IPS-NIHi11 (cell line): ENCODE measurements at regions not wholly inside any gene's neighbourhood (a gene's known extent, or its start where the extent isn't known, plus 50 kb on each side); places are given as distances from the start of the nearest gene placed in this dataset.
A peak's percentile ranks its signal among the peaks of the same experiment; 100 is the strongest.

ENCODE experiments used
- DNase-seq: peaks from one replicate; pipeline ENCODE4 v3.0.0; 2012; ENCODE audit warnings: mixed read lengths, low spot score

DNA sequence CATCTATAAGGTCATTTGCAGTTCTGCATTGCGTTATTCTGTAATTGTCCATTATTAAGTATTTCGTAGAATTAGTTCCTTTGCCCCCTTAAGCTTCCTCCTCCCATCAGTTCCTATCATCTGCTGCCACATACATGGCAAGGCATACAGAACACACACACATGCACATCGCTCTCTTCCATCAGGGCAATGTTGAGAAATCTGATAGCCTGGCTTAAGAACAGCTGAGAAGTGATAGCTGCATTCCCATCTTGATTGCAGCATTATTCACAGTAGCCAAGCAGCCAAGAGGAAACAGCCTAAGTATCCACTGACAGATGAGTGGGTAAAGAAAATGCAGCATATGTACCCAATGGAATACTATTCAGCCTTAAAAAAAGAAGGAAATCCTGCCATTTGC is 186.8 kb upstream of the CADM1 start:
- DNase-seq = no peak

DNA sequence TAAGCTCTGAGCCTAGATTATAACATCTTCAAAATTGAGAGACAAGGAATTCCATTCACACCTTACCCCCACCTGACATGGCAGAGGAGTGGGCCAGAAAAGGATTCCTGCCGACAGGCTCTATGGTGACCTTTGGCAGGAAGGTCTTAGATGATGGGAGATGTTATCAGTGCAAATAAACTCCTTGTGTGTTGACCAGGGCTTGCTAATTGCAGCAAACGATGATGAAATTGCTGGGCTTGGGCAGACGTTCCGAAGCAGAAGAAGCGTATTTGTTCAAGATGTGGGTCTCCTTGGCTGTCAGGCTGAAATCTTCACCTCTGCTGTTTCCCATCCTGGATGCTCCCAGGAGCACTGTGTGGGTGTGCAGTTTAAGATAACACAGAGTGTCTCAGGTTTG is 183.7 kb upstream of the CADM1 start:
- no peak for DNase-seq

DNA sequence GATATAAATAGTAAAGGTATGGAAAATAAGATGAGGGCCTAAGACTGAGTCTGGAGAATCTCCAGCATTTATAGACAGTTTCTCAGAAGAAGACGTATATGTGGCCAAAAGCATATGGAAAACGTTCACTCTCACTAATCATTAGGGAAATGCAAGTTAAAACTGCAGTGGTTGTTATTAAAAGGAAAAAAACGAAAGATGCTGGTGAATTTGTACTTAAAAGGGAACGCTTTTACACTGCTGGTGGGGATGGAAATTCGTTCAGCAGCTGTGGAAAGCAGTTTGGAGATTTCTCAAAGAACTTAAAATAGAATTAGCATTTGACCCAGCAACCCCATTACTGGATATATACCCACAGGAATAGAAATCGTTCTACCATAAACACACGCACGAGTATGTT is 180.5 kb upstream of the CADM1 start:
- no peak for DNase-seq

DNA sequence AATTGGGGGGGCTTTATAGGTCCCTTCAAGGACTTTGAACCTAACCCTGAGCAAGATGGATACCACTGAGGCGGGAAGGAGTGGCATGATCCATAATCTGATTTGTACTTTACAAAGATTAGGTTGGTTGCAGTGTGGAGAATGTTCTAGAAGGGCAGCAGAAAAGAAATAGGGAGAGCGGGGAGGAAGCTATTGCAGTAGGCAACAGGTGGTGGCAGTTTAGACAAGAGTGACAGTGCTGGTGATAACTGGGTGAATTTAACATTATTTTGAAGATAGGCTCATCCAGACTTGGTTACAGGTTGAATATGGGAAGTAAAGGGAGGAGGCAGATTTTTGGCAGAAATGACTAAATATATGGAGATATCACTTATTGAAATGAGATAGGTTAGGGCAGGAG is 179.9 kb upstream of the CADM1 start:
- no peak for DNase-seq

DNA sequence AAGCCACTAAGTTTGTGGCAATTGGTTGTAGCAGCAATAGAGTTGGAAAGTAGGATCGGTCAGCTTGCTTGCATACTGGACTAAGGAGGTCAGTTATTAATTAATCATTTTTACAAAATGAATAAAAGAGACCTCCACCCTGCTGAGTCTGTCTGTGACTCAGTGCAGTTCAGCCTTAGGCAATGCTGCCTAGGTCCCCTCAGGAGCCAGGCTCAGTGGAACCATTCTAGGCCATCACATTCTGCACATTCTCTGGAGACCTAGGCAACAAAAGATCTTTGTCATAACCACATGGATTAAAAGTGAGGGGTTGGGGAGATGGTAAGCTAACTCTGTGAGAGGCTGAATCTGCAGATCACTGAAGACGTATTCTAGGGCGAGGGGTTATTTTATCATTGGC is 178.7 kb upstream of the CADM1 start:
- DNase-seq = no peak

DNA sequence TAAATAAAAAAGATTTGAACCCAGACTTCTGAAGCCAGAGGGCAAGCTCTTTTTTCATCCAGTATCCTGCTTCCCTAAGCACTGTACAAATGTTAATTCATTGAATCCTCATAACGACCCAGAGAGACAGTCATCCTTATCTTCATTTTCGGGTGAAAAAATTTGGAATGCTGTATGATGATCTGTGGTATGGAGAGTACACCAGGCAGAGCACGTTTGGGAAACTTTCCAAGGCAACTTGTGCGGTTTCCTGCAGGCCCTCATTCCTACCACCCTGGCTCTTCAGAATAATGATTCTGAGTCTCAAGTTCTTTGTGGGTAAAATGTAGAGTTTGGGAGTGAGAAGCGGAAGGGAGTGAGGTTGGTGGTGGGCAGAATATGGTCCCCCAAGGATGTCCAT is 177.9 kb upstream of the CADM1 start:
- no peak for DNase-seq

DNA sequence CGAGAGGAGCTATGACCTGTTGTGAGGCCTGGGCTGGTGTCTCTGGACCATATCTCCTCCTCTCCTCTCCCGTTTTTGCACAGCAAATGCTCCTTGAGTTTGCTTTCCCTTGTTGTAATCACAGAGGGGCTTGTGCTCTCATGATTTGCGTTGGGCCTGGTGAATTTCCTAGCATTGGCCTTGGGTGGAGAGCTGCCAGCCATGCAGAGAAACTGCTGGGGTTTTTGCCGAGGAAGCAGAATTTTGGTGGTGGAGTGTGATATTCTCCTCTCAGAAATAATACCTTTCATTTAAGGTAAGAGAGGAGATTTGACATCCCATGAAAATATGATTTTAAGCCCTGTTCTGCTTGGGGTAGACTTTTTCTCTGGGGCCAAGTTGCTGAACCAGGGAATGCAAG is 175.7 kb upstream of the CADM1 start:
- DNase-seq = no peak

DNA sequence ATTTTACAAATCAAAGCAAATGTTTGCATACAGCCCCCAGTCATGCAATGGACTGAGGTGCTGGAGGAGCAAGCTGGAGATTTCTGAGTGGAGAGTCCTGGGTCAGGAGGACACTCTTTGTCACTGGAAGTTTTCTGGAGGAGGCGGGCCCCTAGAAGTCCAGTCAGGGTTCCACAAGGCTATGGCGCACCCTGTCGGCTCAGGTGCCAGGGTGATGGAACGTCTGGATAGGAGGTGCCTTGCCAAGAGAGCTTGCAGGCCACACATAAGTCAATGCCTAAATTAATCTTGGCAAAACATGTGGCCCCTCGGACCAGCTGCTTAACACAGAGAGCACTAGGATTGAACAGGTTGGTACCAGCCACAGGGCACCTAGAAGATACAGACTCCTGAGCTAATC is 174.7 kb upstream of the CADM1 start:
- peak; percentile 62 for DNase-seq

DNA sequence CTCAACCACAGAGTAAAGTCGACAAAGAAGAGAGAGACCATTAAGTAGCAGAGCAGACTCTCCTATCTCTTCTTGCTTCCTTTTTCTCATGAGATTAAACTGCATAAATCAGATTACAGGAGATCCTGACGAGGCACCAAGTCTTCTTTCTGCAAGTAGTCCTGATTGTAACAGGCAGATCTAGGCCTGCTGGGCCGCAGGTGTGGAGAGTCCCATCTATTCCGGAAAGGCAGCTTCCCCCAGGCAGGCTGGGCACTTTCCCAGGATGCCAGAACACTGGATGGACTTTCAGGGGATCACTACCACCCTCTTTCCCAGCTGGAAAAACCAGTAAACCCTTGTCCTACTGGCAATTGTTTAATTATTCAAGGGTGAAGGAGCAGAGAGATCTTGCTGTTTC is 173.0 kb upstream of the CADM1 start:
- DNase-seq = no peak

DNA sequence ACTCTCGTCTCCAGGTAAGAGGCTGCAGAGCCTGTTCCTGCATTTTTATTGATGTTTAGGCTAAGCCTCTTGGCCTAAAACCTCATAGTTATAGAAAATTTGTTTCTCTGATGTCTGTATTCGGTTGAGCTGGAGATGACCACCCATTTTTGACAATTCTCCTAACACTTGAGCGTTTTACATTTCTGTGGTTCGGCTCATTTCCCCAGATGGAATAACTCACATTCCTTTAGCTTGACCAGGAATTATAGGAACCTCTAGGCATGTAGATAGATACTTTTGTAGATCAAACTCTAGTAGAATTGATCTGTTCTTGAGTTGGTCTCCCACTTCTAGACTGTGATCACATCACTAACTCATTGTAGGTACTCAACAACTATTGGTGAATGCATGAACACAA is 172.6 kb upstream of the CADM1 start:
- no peak for DNase-seq

DNA sequence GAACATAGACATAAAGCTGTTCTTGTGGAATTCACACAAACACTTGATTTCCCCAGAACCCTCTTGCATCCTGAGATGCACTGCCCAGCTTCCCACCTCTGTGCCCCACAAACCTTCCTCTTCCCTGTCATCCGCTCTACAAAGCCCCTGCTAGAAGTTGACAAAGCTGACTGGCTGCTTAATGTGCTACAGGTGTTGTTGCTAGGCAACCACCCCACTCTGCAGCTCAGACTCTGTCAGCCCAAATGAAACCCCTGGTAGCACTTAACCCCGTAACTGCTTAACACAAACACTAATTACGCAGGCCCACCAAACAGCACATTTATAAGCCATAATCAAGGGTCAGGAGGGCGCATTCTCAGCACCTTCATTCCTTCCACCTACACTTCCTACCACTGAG is 172.0 kb upstream of the CADM1 start:
- peak; percentile 49 for DNase-seq

DNA sequence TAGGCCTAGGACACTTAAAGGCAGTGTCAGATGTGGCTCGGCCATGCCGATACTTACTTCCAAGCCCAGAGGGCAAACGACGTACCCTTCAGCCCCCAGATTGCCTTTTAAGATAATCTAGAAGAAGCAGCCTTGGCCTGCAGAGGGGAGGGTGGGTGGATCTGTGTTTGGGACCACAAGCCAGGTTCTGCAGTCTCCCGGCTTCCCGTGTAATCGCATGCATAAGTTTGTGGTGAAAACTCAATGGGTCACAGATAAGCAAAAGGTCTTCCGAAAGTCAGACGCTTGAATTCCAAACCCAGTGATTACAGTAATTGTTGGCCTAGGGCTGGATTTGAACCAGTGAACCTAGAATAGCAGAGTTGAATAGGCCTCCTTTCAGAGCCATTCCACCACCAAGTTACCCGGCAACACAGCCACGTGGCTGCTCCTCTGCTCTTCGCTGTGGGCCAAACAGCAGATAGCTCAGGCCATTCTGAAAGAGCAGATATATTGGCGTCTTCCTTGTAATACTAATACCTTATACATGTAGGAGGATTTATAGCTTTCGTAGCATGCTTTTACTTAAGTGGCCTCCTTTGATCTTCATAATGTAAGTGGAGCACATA is 170.8 kb upstream of the CADM1 start:
- DNase-seq = no peak

DNA sequence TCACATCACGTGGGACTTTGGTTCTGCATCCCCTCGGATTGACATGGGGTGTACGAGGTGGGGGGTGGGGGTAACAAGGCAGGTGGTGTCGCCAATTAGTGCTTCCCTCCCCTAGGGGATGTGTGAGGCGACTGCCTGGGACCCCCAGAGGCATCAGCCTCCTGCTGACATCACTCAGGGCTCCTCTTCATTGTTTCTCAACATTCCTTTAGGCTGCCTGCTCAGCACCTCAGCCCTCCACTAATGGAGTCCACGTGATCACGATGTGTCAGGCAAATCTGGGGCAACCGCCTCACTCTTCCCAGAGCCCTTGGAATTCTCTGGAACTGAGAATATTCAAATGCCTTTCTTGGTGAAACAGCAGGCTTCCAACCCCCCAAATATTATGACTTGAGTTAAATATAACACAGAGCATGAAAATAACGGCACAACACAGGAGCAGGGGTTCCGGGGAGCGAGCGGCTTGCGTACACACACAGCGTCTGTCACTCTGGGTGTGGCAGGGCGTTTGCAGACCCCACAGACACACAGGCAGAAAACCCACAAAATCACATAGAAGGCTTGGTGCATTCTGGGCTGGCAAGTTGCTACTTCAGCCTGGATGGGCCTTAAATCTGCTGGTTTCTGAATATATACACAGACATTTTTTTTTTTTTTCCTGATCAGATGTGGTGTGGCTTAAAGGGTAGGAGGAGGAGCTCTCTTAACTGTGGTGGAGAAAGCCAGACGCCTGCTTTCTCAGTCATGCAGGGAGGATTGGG is 170.1 kb upstream of the CADM1 start:
- peak; percentile 55 for DNase-seq

DNA sequence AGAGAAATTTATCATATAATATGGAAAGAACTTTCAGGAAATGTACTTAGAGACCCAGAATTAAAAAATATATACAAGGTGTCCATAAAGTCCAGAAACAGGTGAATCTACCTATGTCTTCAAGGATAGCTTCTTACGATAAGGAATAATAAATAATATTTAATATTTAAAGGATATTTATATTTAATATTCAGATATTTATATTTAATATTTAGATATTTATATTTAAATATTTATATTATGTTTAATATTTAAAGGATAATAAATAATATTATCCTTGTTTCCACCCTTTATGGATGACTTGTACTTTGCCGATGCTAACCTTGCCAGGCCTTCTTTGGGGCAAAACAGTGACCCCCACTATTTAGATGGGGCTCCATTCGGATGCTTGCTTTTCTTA is 169.5 kb upstream of the CADM1 start:
- DNase-seq = no peak

DNA sequence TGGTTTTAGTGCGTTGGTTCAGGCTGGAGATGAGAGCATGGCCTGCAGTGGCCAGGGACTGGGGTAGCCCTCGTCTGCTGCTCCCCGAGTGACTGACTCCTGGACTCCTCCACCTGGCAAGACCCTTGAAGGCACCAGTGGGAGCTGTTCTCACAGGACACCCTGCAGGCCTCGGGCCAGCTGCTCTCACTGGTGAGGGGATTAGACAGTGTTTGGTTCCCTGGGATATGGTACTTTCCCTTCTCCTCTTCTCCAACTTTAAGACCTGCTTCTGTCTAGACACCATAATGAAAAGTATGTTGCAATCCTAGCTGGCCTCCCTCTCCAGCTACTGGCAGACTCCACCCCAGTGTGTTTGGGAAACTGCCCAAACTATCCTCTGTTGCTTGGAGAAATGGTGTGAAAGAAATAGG is 168.8 kb upstream of the CADM1 start:
- DNase-seq = no peak

DNA sequence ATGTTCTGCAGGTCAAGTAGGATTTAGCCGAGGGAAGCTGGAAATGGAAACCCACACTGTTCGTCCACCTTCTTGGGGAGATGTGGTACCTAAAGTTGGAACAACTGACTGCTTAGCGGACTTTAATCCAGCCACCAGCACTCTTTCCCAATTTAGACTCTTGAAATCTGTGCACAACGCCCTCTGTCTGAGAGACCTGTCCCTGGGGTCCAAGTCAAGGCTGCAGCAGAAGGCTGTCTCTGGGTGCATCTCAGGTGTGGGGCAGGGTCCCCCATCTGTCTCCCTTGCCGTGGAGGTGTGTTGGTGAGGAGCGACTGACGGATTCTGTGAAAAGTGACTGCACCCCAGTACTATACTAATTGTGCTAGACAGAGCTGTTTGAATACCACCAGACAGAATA is 168.2 kb upstream of the CADM1 start:
- DNase-seq = no peak

DNA sequence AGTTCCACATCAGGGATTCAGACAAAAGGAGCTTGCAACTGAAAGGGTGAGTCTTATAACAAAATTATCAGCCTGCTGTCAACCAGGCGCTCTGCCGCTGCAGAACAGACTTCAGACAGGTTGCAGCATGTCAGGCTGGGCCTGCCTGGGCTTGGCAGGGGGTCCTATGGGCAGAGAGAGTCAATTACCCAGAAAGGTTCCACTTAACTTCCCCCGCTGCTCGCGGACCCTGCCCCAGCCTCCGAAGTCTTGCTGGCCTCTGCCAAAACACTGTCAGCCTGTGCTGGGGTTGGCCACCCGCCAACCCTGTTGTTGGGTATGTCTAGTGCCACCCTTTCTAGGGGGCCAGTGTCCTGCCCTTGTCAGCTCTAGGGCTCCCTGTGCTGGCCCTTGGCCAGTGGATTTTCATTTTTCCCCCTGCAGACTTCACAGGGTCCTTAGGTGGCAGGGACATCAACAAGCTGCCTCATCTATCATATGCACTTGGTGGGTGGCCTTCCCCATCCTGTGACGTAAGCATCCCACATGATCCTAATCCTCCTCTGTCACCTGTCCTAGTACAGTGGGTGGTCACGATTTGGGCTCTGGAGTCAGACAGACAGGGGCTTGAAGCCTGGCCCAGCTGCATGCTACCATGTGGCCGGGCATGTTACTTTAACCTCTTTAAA is 166.5 kb upstream of the CADM1 start:
- no peak for DNase-seq

DNA sequence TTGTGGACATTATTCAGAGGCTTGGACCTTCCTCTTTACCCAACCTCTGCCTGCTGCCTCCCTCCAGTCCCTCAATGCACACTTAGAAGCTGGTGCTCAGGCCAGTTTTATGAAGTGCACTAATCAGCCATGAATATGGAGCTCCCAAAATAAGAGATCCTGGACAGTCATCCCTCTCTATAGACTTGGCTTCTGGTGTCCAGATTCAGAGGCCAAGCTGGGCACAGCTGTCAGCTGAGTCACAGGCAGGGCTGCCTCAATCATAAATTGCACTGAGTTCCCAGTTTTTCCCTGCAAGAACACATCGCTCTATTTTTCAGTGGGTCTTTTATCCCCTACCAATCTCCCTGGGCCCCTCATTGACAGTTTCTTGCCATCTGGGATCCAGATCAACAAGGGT is 161.7 kb upstream of the CADM1 start:
- DNase-seq = no peak

DNA sequence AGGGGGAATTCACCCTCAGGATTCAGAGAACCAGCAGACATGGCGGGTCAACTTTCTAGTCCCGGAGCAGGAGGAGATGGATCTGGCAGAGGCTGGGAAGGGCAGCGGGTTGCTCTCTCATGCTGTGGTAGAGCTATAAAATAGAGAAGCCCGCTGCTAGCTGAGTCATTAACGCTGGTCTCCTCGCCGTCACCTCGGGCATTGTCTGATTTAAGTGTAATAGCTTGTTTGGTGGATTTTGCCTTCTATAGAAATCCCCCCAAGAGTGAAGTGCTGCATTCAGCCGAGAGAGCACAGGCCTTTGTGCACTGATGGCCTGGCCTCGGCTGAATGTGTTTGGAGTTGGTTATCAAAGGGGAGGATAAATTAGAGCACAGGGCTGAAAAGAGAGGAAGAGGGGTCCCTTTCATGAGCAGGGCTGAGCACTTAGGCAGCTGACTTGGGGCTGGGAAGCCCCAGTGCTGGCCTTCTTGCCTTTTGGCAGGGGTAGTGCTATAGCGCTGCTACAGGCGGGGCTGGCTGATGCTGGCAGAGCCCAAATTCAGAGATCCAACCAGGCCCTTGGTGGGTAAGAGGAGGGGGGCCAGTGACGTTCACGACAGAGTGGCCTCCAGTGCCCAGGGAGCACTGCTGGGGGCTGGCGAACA is 161.1 kb upstream of the CADM1 start:
- DNase-seq = peak; percentile 32

DNA sequence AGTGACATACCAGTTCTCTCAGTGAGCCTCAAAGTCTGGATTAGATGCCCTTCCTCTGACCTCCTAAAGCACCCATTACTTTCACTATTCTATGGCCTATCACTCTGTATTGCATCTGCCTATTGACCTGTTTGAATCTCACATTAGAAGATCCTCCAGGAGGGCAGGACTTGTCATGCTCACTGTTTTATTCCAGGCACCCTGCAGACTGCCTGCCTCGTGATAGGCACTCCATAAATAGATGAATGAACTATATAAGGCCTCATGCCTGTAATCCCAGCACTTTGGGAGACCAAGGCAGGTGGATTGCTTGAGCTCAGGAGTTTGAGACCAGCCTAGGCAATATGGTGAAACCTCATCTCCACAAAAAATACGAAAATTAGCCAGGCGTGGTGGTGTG is 160.1 kb upstream of the CADM1 start:
- DNase-seq = no peak

DNA sequence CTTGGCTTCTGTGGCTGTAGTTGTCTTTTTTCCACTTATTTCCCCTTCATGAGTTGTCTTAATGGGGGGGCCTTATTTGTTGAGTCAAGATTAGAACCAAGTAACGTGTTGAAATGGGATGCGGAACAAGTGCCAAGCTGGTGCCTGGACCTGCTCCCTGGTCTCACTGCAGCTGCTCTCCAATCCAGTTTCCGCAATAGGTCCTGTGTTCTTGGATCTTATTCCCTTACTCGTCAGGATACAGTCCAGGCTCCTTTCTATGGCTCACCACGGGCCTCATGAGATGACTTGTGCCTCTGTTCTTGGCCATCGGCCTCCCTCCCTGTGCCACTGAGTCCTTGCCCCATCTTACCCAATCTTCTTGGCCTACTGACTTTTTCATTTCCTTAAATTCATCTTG is 159.6 kb upstream of the CADM1 start:
- DNase-seq = no peak

DNA sequence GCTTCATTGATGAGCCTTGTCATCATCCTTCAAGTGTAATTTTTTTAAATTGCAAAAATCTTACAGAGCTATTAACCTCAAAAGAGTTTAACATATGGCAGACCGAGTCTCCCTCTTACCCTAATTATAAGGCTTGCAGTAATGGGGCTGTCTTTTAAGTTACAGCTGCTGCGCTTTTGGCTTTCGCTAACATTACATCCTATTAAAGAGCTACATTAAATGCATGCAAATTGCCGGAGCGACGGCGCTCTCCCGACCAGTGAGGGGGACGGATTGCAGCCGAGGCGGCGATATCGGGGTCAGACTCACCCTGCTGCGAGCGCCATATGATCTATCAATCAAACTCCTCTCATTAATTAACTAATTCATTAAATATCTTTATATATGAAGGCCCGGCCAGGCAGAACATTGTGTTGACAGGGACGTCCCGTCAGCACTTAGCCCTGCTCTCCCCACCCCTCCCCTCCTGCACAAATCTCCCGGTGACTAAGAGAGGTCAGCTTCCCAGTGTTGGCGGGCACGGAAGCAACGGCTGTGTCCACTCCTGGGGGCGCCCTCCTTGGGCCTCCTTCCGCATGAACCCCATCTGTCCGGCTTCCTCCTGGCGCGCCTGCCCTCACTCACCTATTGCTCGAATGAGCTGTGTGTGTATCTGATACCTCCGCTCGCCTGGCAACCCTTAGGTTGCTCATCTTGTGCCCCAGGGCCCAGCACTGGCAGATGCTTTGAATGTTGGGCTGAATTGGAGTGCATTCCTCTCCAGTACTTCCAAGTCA is 156.0 kb upstream of the CADM1 start:
- DNase-seq = peak; percentile 39
